Fibroblast of the conjunctiva (primary cell): ENCODE measurements at regions not wholly inside any gene's neighbourhood (a gene's known extent, or its start where the extent isn't known, plus 50 kb on each side); places are given as distances from the start of the nearest gene placed in this dataset.

Experiments
- DNase-seq: peaks from one replicate; pipeline ENCODE4 v3.0.0-alpha.2; 2010; ENCODE audit warnings: low read depth

GRCh38 chr16:85971902-85972638, 73.1 kb downstream of the IRF8 start:
- no peak for DNase-seq

GRCh38 chr16:85974428-85975375, 75.7 kb downstream of the IRF8 start:
- no peak for DNase-seq

DNA sequence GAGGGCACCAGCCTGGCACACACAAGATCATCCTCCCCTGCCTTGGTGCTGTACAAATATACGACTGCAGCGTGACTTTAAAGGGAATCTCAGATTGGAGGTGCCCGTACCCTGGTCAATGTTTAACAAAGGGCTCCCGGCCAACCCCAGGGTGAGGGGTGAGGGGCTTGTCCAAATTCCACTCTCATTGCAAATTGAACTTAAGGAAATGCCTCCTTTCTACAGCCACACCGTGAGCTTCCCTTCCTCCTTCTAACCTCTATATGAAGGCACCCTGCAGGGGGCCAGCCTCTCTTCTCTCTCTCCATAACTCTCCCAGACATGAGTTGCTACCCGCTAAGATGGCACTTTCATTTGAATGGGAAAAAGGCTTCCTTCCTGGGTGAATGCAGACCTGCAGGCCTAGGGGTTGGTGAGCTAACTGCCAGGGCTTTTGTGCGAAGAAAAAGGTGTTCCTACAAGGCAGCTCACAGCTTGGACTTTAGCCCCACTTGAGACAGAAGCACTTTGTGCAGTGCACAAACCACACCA, 76.6 kb downstream of the IRF8 start:
- DNase-seq = no peak

DNA sequence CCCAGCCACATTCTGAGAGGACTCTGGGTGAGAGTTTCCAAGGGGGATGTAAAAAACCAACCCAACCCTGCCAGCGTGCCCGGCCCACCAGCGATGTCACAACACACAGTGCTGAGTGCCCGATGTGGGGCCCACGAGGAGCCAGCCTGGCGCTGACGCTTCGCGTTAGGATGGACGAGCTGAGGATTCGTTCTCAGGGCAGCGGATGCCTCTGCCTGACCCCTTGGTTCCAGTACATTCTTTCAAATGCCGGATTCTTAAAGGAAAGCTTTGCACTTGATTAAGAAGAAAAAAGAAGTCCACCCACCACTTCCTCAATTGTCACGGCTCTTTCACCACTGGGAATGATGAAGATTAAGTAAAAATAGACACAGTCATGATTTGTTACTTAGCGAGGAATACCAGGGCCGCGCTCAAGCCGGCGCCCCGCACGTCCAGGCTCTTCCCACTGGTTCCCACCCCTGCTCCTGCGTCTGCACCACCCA, 79.4 kb downstream of the IRF8 start:
- no peak for DNase-seq

GRCh38 chr16:85978976-85979375, 80.0 kb downstream of the IRF8 start:
- no peak for DNase-seq

- no peak for DNase-seq
Measured at GRCh38 chr16:85979605-85980004, 80.6 kb downstream of the IRF8 start.

DNA sequence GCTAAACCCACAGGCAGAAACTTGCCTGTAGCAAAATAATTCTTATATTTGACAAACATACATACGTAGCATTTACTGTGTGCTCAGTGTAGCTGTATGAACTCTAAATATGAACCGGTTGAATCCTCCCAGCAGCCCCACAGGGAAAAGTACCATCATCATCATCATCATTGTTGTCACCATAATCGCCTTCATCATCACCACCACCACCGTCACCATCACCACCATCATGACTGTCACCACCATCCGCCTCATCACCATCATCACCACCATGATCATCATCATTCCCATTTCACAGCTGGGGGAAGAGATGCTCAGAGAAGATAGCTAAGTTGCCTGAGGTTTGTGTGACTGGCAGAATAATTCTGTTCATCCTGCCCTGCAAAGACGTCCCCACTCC, 81.7 kb downstream of the IRF8 start:
- DNase-seq = no peak

DNA sequence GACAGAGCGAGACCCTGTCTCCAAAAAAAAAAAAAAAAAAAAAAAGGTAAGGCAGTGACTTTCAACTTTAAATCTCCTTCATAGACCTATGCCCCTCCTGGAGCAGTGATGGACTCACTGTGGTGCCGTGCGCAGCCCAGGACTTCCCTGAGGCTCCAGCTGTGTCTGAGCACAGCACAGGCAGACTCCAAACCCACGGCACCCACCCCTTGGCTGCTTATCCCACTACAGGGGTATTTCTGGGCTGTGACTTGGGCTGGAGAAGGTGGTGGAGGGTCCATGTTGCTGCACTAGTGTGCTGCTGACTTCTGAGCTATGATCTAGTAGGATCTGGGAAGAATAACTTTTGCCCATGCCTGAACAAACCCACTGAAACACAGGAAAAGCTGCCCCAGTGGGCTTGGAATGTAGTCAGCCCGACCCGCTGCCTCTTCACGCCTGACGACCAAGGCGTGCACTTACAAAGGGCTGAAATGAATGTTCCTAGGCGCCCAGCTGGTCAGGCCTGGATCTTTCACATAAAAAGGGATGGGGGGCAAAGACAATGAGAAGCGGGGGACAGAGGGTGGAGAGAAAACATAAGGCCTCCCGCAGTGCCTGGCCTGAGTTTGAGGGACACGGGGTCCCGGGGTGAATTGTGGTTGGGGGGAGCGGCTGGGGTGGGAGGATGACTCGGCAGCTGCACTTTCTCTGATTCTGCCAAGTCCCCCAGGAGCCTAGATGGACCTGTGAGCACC, 83.0 kb downstream of the IRF8 start:
- no peak for DNase-seq

GRCh38 chr16:85982563-85982939, 83.6 kb downstream of the IRF8 start:
- no peak for DNase-seq

DNA sequence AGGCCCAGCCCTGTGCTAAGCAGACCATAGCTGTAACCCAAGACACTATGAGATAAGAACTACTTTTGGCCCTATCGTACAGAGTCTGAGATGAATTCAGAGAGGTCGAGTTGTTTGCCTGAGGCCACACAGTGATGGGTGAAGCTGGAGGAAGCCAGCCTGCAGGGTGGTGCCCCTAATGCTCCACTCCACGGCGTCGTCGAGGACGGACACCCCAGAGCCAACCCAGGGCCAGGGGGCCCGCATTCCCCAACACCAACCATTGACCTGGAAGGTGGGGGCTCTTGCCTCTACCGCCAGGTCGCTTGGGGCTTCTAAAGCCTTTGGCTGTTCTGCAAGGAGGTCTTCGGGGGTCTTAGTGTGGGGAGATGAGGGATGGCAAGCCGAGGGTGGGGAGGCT, 84.1 kb downstream of the IRF8 start:
- no peak for DNase-seq

- DNase-seq = no peak
Measured at GRCh38 chr16:85983606-85984230, 84.8 kb downstream of the IRF8 start.

DNA sequence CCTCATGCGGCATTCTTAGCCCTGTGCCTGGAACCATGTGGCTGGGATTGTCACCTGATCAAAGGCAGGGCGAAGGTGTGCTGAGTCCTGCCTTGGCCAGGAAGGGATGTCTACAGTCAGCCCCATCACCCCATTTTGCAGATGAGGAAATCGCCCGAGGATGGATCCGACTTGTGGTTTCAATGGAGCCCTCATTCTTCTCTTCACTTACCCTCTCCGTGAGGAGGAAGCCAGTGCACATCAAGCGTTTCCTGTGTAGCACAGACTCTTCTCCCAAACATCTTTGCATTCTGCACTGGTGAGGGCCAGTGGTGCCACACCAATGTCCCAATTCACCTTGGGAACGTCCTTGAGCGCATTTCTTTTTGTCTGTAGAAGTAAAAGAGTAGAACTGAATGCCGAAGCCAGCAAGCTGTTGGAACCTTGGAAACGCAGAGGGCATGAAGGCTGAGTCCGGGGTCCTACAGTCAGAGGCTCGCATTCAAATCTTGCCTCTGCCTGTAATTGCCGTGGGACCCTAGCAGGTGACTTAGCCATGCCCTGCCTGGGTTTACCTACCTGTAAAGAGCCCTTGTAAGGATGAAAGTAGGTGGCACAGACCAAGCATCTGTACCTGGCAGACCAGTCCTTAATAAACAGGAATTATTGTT, 85.4 kb downstream of the IRF8 start:
- no peak for DNase-seq

DNA sequence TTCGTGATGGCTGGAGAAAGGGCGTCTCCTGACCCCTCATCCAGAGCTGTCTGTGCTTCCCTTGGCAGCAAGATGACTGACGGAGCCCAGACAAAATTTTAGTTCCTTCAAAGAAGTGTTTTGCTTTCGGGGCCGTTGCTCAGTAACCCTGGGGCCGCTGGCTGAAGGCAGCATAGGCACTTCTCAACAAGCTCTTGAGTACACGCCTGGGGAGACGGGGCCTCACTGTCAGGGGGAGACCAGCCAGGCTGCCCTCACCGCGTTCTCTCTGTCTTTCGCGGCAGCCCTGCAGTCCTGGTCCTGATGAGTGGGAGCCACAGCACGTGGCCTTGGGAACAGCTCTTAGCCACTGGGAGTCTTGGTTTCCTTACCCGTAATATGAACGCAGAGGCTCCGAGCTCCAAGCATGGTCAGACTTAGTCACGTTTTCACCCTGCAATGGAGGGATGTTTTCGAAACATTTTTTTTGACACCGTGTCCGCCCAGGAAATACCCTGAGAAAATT, 86.0 kb downstream of the IRF8 start:
- no peak for DNase-seq

DNA sequence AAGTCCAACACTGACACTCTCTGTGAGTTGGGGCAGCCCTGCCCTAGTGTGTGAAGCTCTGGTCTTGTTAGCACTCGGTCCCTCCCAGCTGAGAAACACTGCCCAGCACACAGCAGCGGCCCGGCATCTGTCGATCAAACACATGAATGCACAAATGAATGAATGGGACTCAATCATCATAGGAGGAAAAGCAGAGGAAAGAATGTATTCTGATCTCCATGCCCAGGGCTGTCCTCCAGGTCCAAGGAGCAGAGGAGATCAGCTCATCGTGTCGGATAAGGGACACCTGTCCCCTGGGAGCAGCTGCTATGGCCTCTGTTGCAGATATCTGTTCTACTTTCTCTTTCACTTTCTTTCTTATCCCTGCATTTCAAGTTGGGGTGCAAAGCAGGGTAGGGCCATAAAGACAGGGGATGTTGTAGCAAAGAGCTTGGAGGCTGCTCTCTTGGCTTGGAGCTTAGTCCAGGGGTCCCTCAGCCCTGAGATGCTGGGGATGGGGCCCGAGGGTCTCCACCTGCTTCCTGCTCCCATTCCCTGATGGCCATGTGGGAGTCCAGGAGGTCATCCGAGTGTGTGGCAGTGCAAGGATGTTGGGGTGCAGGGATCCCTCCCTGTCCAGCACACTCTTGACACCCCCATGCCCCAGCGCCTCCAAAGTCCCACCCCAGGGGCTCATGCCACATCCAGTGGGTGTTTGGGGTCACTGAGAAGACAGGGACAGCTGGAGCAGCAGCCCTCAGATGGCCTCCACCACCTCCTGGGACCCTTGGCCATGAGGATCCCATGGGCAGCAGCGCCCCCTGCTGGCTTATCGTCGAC, 88.2 kb downstream of the IRF8 start:
- no peak for DNase-seq

- DNase-seq = no peak
Measured at GRCh38 chr16:85987750-85988078, 88.8 kb downstream of the IRF8 start.

- DNase-seq = no peak
Measured at GRCh38 chr16:85988306-85988705, 89.3 kb downstream of the IRF8 start.

GRCh38 chr16:85988723-85989313, 89.9 kb downstream of the IRF8 start:
- DNase-seq = no peak

GRCh38 chr16:85989376-85989775, 90.4 kb downstream of the IRF8 start:
- no peak for DNase-seq

DNA sequence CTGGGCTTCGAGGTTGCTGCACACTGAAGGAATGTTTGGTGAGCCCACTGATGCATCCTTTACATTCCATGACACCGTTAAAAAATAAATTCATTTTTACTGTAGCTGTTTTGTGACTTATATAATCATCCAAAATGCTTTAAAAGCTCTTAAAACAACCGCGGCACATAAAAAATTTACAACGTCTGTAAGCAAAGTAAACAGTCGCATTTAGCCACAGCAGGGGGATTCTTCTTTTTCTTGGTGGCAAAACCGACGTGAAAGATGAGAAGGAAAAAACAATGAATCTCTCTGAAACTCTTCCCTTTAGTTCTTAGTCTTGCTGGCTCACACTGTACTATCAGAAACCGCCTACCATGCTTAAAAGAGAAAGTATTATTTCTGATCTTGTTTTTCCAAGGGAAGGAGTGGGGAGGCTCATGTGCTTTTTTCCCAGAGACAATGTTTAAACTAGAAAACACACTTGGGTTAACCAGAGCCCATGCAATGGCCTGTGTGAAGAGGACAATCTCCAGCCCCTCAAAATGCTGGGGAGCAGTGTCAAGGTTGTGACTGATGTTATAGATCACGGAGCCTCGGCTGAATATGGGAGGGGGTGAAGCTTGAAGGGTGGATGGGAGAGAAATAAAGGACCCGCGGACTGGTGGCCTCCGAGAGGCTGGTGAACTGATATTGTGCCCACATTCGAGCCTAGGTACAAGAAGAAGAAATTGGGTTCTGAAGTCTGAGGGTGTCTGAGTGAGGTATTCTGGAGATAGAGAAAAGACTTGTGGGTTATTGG, 91.1 kb downstream of the IRF8 start:
- DNase-seq = no peak
